ENCODE measurements at regions not wholly inside any gene's neighbourhood (a gene's known extent, or its start where the extent isn't known, plus 50 kb on each side); places are given as distances from the start of the nearest gene placed in this dataset.

GRCh38 chr13:47862841-47863240, 138.2 kb downstream of the SUCLA2 start:
- H3K4me3 ChIP-seq (ENCODE audit: low read length) = no peak overlapping the region

GRCh38 chr13:47859165-47859564, 141.9 kb downstream of the SUCLA2 start:
- TF ChIP-seq CTCF (conservative IDR thresholded peaks at IDR 0.05; ENCODE audit: low read depth, low read length) = no peak
- DNase-seq (ENCODE audit: low read depth) = no peak
- no peak overlapping the region for H3K4me3 ChIP-seq (ENCODE audit: low read length)

More at GRCh38 chr13:47862841-47863240, 138.2 kb downstream of the SUCLA2 start:
- DNase-seq (ENCODE audit: low read depth) = no peak
- TF ChIP-seq CTCF (conservative IDR thresholded peaks at IDR 0.05; ENCODE audit: low read depth, low read length) = no peak

- peak; percentile 74 for DNase-seq (ENCODE audit: low read depth)
- no peak for TF ChIP-seq CTCF (conservative IDR thresholded peaks at IDR 0.05; ENCODE audit: low read depth, low read length)
- no peak overlapping the region for H3K4me3 ChIP-seq (ENCODE audit: low read length)
Measured at GRCh38 chr13:47858042-47859025, 142.7 kb downstream of the SUCLA2 start.

GRCh38 chr13:47853236-47853635, 147.8 kb downstream of the SUCLA2 start:
- TF ChIP-seq CTCF (conservative IDR thresholded peaks at IDR 0.05; ENCODE audit: low read depth, low read length) = no peak
- no peak overlapping the region for H3K4me3 ChIP-seq (ENCODE audit: low read length)
- no peak for DNase-seq (ENCODE audit: low read depth)

DNA sequence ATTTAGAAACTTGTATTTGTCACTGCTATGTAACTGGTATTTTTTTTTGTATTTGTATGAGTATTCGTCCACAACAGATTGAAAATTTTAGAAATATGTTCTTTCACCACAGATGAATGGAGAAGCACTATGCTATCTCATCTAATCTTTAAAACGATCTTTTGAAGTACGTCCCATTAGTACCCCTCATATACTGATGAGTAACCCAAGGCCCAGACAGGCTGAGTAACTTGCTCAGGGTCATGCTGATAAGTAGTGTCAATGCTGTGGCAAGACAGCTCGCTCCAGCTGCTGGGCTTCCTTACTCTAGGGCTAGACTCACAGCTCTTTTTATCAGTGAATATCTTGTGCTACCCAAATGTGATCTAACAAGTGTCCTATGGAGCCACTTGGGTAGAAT, 154.2 kb downstream of the SUCLA2 start:
- DNase-seq (ENCODE audit: low read depth) = no peak
- no peak for TF ChIP-seq CTCF (conservative IDR thresholded peaks at IDR 0.05; ENCODE audit: low read depth, low read length)
- H3K4me3 ChIP-seq (ENCODE audit: low read length) = no peak overlapping the region

DNA sequence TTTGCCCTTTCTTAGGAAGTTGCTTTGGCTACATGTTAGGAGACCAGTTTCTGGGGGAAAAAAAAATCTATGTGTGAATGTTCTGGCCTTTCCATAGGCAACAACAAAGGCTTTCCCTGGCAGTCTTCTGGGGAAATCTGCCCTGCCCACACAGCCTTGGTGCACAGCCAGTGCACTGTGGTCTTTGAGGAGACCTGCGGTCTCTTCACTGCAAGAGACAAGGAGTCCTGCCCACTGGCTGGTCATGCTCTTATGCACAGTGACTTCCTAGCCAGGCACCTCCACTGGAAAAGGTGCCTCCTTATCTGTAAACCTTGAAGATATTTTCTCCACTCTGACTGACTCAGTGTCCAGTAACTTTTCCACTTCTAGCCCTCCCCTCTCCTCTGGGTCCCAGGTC, 155.1 kb downstream of the SUCLA2 start:
- DNase-seq (ENCODE audit: low read depth) = no peak
- H3K4me3 ChIP-seq (ENCODE audit: low read length) = no peak overlapping the region
- no peak for TF ChIP-seq CTCF (conservative IDR thresholded peaks at IDR 0.05; ENCODE audit: low read depth, low read length)

DNA sequence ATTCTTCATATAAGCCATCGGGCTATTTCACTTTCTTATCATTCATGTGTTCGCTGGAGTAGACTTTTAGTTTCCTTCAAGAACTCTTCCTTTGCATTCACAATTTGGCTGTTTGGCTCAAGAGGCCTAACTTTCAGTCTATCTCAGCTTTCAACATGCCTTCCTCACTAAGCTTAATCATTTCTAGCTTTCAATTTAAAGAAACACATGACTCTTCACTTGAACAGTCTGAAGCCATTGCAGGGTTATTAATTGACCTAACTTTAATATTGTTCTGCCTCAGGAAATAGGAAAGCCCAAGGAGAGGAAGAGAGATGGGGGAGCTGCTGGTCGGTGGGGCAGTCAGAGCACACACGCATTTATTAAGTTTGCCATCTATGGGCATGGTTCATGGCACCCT, 158.1 kb downstream of the SUCLA2 start:
- no peak for DNase-seq (ENCODE audit: low read depth)
- no peak for TF ChIP-seq CTCF (conservative IDR thresholded peaks at IDR 0.05; ENCODE audit: low read depth, low read length)

More for the DNA sequence above, 158.1 kb downstream of the SUCLA2 start:
- no peak overlapping the region for H3K4me3 ChIP-seq (ENCODE audit: low read length)
